GM12873 (cell line): ENCODE measurements at regions not wholly inside any gene's neighbourhood (a gene's known extent, or its start where the extent isn't known, plus 50 kb on each side); places are given as distances from the start of the nearest gene placed in this dataset.

Experiments
- CTCF ChIP-seq: IDR thresholded peaks from 2 replicates; pipeline ENCODE4 v1.5.1; 2012; ENCODE audit warnings: low read depth, mild to moderate bottlenecking, moderate library complexity, low read length, control low read depth; ENCODE audit not compliant: insufficient read depth; ENCODE audit errors: missing control alignments

GRCh38 chr7:110604206-110604605, 486.7 kb upstream of the LRRN3 start:
- TF ChIP-seq CTCF: no peak

GRCh38 chr7:110604885-110605284, 486.0 kb upstream of the LRRN3 start:
- TF ChIP-seq CTCF: no peak

- TF ChIP-seq CTCF: no peak
Observed at GRCh38 chr7:110607050-110607857, 483.7 kb upstream of the LRRN3 start.

GRCh38 chr7:110609336-110609735, 481.6 kb upstream of the LRRN3 start:
- TF ChIP-seq CTCF: no peak

- TF ChIP-seq CTCF: no peak
Observed at GRCh38 chr7:110612680-110613079, 478.2 kb upstream of the LRRN3 start.
